Activated T-cell treated with anti-CD3 and anti-CD28 coated beads, Interleukin-2, amount 50 U/mL, for 4 hours (primary cell): ENCODE measurements at regions not wholly inside any gene's neighbourhood (a gene's known extent, or its start where the extent isn't known, plus 50 kb on each side); places are given as distances from the start of the nearest gene placed in this dataset.

Experiments used
- ATAC-seq, 2 donors: fragments of 200-7000 bp; cut with Tn5 transposase; one replicate each; pipeline ENCODE4 v1.10.0; 2021
- DNase-seq: peaks from one replicate; pipeline ENCODE4 v3.0.0-alpha.2; 2020
- H3K27me3 Mint-ChIP-seq: one replicate; pipeline ENCODE4 v1.8.0; 2021; ENCODE audit warnings: low read depth, mixed read lengths
- H3K36me3 Mint-ChIP-seq: one replicate; pipeline ENCODE4 v1.8.0; 2022; ENCODE audit warnings: mixed read lengths; ENCODE audit not compliant: insufficient read depth
- H3K4me1 Mint-ChIP-seq: one replicate; pipeline ENCODE4 v1.8.0; 2021; ENCODE audit warnings: low read depth, mixed read lengths
- H3K4me3 Mint-ChIP-seq: one replicate; pipeline ENCODE4 v1.8.0; 2021; ENCODE audit warnings: mild to moderate bottlenecking, moderate library complexity, mixed read lengths
- H3K9me3 Mint-ChIP-seq: one replicate; pipeline ENCODE4 v1.8.0; 2021; ENCODE audit warnings: mixed read lengths

DNA sequence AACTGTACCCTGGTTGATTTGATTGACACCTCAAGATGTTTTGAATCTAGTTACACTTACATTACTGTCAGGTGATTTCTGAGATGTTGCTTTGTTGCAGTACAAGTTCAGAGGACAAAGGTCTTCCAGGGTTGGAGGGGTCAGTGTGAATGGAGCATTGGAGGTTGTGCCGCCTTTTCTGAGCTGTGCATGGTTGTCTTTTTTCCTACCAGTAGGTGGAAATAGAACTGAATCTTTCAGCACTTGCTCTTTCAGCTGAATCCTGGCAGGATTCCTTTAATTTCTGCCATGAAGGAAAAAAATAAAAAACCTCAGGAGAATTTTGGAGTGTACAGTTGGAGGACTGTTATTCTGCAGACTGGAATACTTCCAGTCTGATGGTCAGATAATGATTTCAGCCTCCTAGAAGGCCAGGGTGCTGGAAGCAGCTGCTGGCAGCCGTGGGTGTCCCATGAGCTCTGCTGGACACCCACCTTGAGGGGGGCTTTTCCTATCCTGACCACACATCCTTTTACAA lies 82.7 kb downstream of the PLCE1 start:
- peaks cover 3% of the 10 kb centered on the region for H3K9me3 Mint-ChIP-seq
- no peak overlapping the region for H3K4me3 Mint-ChIP-seq
- H3K4me1 Mint-ChIP-seq: no peaks in the 10 kb centered on the region
- DNase-seq (no peak), ATAC-seq (no peak)
- peaks cover 2% of the 10 kb centered on the region for H3K27me3 Mint-ChIP-seq
- no peaks in the 10 kb centered on the region for H3K36me3 Mint-ChIP-seq

DNA sequence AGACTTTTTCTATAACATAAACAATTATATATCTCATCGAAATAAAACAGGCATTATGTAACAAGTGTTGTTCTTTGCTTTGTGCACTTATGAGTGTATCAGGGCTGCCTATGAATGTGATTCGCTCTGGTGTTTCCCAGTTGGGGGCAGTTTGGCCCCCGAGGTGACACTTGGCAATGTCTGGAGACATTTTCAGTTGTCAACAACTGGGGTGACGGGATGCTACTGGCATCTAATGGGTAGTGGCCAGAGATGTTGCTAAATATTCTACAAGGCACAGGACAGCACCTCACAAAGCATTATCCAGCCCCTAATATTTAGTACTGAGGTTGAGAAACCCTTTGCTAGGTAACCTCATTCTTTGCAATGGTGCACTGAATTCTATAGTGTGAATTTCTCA lies 83.3 kb downstream of the PLCE1 start:
- H3K27me3 Mint-ChIP-seq: peaks cover 2% of the 10 kb centered on the region
- no peak overlapping the region for H3K4me3 Mint-ChIP-seq
- H3K4me1 Mint-ChIP-seq: no peaks in the 10 kb centered on the region
- H3K36me3 Mint-ChIP-seq: no peaks in the 10 kb centered on the region
- ATAC-seq (no peak), DNase-seq (no peak)
- H3K9me3 Mint-ChIP-seq: peaks cover 3% of the 10 kb centered on the region

DNA sequence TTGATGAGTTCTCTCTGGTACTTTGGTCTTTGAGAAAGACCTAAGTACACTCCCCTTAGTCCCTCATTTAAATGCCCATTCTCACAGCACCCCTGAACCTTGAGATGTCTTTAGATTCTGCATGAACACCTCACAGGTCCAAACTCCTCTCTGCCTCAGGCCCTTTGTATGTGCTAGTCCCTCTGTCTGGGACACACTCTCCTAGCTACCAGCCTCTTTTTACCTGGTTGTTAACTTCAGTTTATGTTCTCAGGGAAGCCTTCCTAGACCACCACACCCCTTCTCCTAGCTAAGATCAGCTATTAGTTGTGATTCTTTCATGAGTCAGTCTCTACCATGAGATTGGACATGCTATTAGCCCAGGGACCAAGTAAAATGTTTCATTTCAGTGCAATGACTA lies 86.4 kb downstream of the PLCE1 start:
- Mint-ChIP-seq H3K36me3 (no peaks in the 10 kb centered on the region), H3K4me3 (no peak overlapping the region), H3K27me3 (peaks cover 2% of the 10 kb centered on the region), H3K9me3 (peaks cover 3% of the 10 kb centered on the region), H3K4me1 (no peaks in the 10 kb centered on the region)
- DNase-seq (no peak), ATAC-seq (no peak)

DNA sequence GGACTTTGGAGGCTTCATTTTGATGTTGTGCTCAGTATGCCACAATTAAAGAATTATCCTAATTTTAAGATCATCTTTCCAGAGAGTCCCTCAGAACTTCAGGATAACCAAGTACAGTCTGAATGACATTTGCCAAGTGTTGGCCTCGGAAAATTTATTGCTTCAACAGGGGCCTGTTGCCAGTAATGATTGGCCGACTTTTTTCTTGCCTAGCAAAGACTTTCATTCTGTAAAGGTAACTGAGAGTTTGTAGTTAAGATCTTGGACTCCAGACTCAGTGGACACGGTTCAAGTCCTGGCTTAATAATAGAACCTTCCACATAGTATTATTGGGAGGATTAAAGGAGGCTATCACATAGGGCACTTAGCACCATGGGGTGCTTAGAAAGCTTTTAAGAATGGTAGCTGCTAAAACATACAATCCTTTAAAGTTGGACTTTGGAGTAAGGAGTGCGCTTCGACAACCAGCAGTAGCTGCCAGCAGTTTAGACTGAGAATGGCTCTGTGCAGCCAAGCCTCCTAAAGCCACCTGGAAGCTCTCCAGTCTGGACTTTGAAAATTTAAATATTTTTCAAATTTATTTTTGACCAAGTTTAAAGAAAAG lies 90.0 kb downstream of the PLCE1 start:
- H3K4me3 Mint-ChIP-seq: no peak overlapping the region
- peaks cover 3% of the 10 kb centered on the region for H3K9me3 Mint-ChIP-seq

DNA sequence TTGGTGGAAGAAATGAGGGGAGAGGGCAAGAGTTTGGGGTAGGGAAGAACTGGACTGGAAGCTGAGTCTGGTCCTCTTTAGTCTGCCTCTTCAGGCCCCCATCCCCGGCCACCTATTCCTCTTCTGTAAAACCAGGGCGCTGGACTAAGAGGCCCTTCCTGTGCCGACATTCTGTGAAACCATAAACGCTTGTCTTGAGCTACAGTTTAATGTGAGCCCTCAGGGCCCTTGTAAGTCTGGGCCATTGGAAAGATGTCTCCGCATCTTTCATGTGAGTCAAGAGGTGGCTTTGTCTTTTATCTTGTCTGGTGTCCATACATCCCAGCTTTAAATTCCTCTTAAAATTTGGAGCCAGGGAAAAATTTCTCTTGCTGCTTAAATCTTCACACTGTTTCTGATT lies 90.6 kb downstream of the PLCE1 start:
- H3K27me3 Mint-ChIP-seq: peaks cover 5% of the 10 kb centered on the region
- no peak for ATAC-seq
- H3K4me1 Mint-ChIP-seq: no peaks in the 10 kb centered on the region
- H3K36me3 Mint-ChIP-seq: no peaks in the 10 kb centered on the region
- peaks cover 3% of the 10 kb centered on the region for H3K9me3 Mint-ChIP-seq
- H3K4me3 Mint-ChIP-seq: no peak overlapping the region
- DNase-seq: no peak

More for the DNA sequence above, 90.0 kb downstream of the PLCE1 start:
- peaks cover 4% of the 10 kb centered on the region for H3K27me3 Mint-ChIP-seq
- ATAC-seq: no peak
- H3K4me1 Mint-ChIP-seq: no peaks in the 10 kb centered on the region
- DNase-seq: no peak
- no peaks in the 10 kb centered on the region for H3K36me3 Mint-ChIP-seq

DNA sequence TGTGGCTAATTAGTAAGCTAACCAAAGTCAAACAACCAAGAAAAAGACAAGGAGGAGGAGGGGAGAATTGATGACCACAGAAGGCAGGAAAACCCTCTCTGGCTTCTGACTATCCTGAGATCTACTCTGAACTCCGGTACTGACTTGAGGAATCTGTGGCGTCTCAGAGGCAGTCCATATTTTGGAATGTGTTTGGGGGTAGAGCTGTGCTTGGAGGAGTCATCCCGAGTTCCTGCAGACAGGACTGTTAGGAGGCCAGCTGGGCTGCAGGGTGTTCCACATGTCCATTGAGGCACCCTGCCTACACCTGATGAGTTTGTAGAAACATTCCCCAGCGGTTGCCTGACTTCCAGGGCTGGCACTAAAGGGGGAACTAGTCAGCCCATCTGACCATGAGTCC lies 91.6 kb downstream of the PLCE1 start:
- Mint-ChIP-seq H3K4me1 (no peaks in the 10 kb centered on the region), H3K9me3 (no peaks in the 10 kb centered on the region), H3K36me3 (no peaks in the 10 kb centered on the region), H3K4me3 (no peak overlapping the region), H3K27me3 (peaks cover 4% of the 10 kb centered on the region)
- ATAC-seq (no peak), DNase-seq (no peak)

DNA sequence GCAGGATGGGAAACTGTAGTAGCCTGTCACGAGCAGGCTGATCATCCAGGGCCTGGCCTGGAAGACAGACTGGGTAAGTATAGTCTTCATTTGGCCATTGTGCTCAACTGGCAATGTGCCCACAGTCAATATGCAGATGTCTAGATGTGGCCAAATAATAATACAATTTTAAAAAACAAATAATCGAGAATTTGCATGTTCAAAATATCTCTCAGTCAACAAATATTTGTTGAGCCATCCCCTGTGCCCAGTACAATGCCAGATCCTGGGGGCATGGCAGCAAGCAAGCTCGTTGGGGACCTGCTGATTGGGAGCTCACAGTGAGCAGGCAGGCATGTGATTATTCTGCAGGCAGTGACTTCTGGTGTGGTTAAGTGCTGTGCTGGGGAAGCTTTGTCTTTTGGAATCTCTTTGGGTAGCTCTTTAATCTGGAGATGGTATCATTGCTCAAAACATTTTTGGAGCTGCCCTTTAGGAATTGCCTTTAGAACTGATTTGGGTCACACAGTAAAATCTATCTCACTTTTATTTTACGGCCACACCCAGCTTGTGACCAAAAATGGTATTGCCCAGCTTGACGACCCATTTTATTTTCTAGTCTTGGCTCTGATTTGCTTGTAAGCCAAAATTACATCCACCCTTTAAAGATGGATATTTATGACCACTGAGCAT lies 92.2 kb downstream of the PLCE1 start:
- DNase-seq (no peak), ATAC-seq (no peak)
- Mint-ChIP-seq H3K9me3 (no peaks in the 10 kb centered on the region), H3K36me3 (no peaks in the 10 kb centered on the region), H3K4me1 (no peaks in the 10 kb centered on the region), H3K27me3 (peaks cover 4% of the 10 kb centered on the region), H3K4me3 (no peak overlapping the region)

DNA sequence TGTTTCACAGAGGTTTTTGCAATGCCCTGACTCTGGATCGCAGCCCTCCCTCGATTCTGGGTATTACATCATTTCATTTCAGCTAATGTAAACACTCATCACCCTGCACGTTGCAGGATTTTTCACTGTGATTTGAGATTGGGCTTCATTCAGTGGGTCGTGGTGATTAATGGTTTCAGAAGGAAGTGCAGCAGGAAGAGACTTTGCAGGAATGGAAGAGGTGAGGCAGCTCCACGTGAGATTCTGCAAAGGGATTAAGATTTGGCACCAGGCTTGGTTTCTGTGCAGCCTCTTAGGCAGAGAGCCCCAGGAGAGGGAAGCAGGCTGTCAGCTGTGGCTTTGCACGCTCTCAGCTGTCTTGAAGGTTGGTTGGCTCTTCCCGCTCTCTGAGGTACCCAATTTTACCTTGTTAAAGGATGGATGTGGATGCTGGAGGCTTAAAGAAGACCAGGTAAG lies 95.2 kb downstream of the PLCE1 start:
- ATAC-seq: no peak
- H3K27me3 Mint-ChIP-seq: peaks cover 11% of the 10 kb centered on the region
- no peak overlapping the region for H3K4me3 Mint-ChIP-seq
- H3K9me3 Mint-ChIP-seq: no peaks in the 10 kb centered on the region
- H3K4me1 Mint-ChIP-seq: no peaks in the 10 kb centered on the region
- DNase-seq: no peak
- no peaks in the 10 kb centered on the region for H3K36me3 Mint-ChIP-seq

DNA sequence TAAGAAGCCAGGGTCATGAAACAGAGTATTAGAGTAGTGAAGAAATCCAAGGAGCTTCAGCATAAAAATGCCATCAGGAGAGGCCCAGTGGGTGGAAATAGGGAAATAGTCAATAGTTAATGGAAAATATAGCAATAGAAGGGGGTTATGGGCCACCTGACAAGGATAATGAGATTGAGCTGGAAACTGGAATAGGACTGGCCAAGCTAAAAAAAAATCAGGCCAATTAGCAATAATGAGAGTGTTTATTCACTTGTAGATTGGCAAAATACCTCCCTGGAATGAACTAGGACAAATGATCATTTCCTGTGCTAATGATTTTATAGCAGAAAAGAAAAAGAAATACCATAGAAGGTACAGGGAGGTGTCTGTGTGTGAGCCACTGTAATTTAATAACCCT lies 97.9 kb downstream of the PLCE1 start:
- Mint-ChIP-seq H3K9me3 (no peaks in the 10 kb centered on the region), H3K4me3 (no peak overlapping the region), H3K36me3 (no peaks in the 10 kb centered on the region), H3K27me3 (peaks cover 11% of the 10 kb centered on the region), H3K4me1 (no peaks in the 10 kb centered on the region)
- DNase-seq: no peak
- no peak for ATAC-seq

DNA sequence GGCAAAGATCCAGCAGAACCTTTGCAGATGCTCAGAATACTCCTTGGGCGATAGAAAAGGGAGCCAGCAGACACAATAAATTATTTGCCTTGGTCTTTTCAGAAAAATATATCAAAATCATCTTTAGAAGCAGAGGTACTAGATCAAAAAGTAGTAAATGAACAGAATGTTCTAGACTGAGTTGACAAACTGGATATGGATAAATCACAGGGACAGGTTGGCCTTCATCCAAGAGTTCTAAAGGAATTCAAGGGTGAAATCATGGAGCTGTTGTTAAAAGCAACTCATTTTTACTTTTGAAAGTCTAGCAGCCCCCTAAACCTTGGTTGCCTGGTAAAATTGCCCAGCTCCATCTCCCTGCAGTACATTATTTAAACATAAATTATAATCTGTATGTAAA lies 99.1 kb downstream of the PLCE1 start:
- Mint-ChIP-seq H3K27me3 (peaks cover 11% of the 10 kb centered on the region), H3K9me3 (no peaks in the 10 kb centered on the region), H3K4me3 (no peak overlapping the region), H3K36me3 (no peaks in the 10 kb centered on the region), H3K4me1 (no peaks in the 10 kb centered on the region)
- ATAC-seq: no peak
- DNase-seq: no peak

DNA sequence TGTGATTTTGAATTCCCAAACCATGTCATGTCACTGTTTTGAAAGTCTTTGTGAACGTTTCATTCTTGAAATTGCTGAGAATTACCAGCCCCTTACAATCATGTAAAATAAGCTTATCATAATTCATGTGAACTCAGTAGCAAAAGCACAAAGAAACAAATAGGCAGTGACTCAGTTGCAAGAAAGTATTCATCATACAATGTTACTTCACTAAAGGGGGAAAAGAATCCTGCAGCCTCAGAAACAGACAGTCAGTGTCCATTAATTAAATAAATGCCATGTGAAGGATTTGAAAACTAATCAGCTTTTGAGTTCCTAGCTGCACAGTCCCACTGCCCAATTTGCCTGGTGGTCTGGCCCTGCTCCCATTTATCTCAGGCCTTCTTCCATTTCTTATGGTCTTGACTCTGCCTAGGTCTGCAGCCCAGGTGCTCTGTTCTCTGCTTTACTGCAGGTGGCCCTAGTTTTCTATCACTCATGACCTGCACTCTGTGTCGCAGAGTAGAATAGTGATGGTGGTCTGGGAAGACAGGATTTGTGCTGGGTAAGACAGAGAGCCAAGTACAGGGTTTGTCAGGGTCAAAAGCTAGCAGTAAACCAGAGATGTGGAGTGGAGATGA lies 99.7 kb downstream of the PLCE1 start:
- Mint-ChIP-seq H3K9me3 (no peaks in the 10 kb centered on the region), H3K4me1 (no peaks in the 10 kb centered on the region), H3K36me3 (no peaks in the 10 kb centered on the region), H3K4me3 (no peak overlapping the region), H3K27me3 (peaks cover 9% of the 10 kb centered on the region)
- DNase-seq (no peak), ATAC-seq (no peak)

DNA sequence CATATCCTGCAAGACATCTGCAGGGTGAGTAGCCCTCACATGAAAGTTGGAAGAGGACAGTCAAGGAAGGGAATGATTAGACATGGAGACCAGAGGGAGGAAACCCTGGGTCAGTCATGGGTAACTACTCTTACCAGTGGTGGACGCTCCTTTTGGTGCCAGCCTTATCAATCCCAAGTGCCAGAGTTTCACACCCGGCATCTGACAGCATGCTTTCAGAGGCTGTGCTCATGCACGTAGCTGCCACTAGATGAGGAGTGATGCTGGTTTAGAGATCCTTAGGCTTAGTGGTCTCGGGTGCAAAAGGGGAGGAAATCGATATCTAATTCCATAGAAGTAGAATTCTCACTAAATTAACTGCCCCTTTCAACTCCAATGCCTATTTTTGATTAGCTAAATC lies 100.8 kb downstream of the PLCE1 start:
- H3K36me3 Mint-ChIP-seq: no peaks in the 10 kb centered on the region
- no peaks in the 10 kb centered on the region for H3K9me3 Mint-ChIP-seq
- no peaks in the 10 kb centered on the region for H3K4me1 Mint-ChIP-seq
- H3K4me3 Mint-ChIP-seq: no peak overlapping the region
- ATAC-seq (no peak), DNase-seq (no peak)
- peaks cover 9% of the 10 kb centered on the region for H3K27me3 Mint-ChIP-seq

DNA sequence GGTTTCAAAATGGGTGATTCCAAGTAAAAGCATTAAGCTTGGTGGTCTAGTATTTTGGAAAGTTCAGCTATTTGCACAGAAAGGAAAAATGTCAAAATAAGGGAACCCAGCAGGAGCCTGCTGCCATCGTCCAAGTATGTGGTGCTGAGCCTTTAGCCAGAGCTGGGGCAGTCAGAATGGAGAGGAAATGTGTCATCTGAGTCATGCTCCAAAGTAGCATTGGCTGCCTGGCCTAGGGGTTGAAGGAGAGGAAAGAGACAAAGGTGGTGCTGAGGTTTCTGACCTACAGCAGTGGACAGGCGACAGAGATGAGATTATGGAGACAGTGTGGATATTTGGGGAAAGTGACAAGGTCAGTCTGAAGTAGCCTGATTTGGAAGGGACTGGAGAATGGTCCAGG lies 103.9 kb downstream of the PLCE1 start:
- Mint-ChIP-seq H3K4me3 (no peak overlapping the region), H3K4me1 (no peaks in the 10 kb centered on the region), H3K27me3 (peaks cover 4% of the 10 kb centered on the region), H3K9me3 (no peaks in the 10 kb centered on the region), H3K36me3 (no peaks in the 10 kb centered on the region)
- ATAC-seq (no peak), DNase-seq (no peak)

DNA sequence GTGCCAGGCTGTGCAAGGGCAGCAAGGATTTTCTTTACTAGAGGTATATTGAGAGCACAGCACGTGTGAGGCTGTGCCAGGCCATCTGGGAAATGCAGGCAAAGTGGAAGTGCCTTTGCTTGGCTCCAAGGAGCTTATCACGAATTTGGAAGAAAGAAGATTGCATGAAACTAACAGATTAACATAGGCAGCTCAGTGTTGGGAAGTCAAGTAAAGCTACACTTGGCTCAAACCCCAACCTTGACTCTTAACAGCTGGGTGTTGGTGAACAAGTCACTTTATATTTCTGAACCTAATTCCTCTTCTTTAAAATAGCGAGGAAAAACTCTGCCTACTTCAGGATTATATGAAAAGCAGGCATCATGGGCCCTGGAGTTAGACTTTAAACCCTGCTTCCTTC lies 105.2 kb downstream of the PLCE1 start:
- Mint-ChIP-seq H3K27me3 (peaks cover 2% of the 10 kb centered on the region), H3K4me3 (no peak overlapping the region), H3K4me1 (no peaks in the 10 kb centered on the region), H3K9me3 (no peaks in the 10 kb centered on the region), H3K36me3 (no peaks in the 10 kb centered on the region)
- no peak for ATAC-seq
- no peak for DNase-seq

DNA sequence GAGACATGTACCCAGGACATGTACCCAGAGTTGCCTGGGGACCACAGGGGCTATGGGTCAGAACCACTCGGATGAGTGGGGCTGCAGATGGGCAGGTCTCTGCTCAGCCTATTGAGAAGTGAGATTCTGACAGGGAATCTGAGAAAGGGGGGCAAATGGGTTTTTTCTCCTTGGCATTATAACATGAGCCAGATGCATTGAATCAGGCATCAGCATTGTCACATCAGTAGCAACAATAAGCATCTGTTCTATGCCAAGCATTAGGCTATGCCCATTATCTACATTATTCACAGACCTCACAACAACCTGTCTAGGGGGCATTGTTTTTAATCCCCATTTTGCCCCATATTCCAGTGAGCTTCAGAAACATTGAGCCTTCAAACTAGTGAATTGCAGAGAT lies 108.2 kb downstream of the PLCE1 start:
- DNase-seq (no peak), ATAC-seq (no peak)
- peaks cover 3% of the 10 kb centered on the region for H3K27me3 Mint-ChIP-seq
- no peaks in the 10 kb centered on the region for H3K36me3 Mint-ChIP-seq
- no peaks in the 10 kb centered on the region for H3K9me3 Mint-ChIP-seq
- no peak overlapping the region for H3K4me3 Mint-ChIP-seq
- no peaks in the 10 kb centered on the region for H3K4me1 Mint-ChIP-seq
